RWPE1 (cell line): ENCODE measurements at regions not wholly inside any gene's neighbourhood (a gene's known extent, or its start where the extent isn't known, plus 50 kb on each side); places are given as distances from the start of the nearest gene placed in this dataset.
"Not testable (repeated sequence)": the region's sequence is repeated elsewhere in the genome, so short reads cannot be mapped to it uniquely, and the experiment has no call there.

Experiments used
- CTCF ChIA-PET: fragments of 350-600 bp; sonication (Branson Sonifier 250); formaldehyde crosslinking; extraction: SDS; loops from one replicate; lab custom pipeline; 2021; lab: Yijun Ruan, JAX
- POLR2A ChIA-PET: fragments of 400-600 bp; formaldehyde crosslinking; extraction: SDS; loops from one replicate; lab custom pipeline; 2020; ENCODE audit warnings: antibody characterized with exemption; ENCODE audit not compliant: low non-redundant PET; lab: Yijun Ruan, JAX
- DNase-seq: peaks from one replicate; pipeline ENCODE4 v3.0.0; 2012; ENCODE audit warnings: low spot score
- H3K27ac ChIP-seq: fragments of 450-650 bp; 2 replicates; pipeline ENCODE4 v1.5.1; 2017
- TF ChIP-seq, protein P1 (sequence below): fragments of 450-650 bp; conservative IDR thresholded peaks from 2 replicates; pipeline ENCODE4 v1.5.1; 2017; ENCODE audit warnings: low read depth, mild to moderate bottlenecking

DNA sequence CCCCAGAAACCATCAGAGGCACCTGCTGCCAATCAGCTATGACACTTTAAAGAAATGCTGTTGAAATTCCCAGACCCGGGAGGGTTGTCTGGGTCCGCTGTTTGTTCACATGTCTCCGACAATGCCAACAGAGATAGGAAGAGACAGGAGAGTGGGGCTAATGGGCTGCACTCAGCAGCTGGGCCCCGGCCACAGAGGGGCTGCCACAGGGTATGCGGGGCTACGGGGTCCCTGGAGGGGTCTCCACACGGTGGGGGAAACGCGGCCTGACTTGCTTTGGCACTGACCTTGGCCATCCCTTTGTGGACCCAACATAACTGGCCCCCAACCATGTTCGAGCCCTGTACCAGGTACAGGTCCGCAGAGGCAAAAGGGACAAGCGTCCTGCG is 121.0 kb upstream of the PPP1R26 start:
- DNase-seq = no peak
- ChIA-PET POLR2A (no interaction called here), CTCF (no interaction called here)
- H3K27ac ChIP-seq = no peak overlapping the region
- TF ChIP-seq, protein P1, sequence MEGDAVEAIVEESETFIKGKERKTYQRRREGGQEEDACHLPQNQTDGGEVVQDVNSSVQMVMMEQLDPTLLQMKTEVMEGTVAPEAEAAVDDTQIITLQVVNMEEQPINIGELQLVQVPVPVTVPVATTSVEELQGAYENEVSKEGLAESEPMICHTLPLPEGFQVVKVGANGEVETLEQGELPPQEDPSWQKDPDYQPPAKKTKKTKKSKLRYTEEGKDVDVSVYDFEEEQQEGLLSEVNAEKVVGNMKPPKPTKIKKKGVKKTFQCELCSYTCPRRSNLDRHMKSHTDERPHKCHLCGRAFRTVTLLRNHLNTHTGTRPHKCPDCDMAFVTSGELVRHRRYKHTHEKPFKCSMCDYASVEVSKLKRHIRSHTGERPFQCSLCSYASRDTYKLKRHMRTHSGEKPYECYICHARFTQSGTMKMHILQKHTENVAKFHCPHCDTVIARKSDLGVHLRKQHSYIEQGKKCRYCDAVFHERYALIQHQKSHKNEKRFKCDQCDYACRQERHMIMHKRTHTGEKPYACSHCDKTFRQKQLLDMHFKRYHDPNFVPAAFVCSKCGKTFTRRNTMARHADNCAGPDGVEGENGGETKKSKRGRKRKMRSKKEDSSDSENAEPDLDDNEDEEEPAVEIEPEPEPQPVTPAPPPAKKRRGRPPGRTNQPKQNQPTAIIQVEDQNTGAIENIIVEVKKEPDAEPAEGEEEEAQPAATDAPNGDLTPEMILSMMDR = no peak

DNA sequence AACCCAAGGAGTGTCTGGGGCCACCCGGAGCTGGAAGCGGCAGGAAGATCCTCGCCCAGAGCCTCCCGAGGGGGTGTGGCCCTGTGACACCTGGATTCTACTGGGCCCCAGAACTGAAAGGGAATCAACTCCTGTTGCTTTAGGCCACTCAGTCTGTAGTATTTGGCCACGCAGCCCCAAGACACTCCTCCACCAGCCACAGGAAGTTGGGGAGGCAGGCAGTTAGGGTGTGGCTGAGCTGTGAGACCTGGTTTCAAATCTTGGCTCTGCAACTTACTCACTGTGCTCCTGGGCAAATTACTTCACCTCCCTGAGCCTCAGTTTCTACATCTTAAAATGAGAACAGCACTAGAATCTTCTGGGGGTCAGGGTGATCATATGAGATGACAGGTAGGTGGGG is 119.8 kb upstream of the PPP1R26 start:
- no peak overlapping the region for H3K27ac ChIP-seq
- no peak for DNase-seq
- TF ChIP-seq, protein P1 = no peak
- CTCF ChIA-PET = no interaction called here
- POLR2A ChIA-PET = no interaction called here

DNA sequence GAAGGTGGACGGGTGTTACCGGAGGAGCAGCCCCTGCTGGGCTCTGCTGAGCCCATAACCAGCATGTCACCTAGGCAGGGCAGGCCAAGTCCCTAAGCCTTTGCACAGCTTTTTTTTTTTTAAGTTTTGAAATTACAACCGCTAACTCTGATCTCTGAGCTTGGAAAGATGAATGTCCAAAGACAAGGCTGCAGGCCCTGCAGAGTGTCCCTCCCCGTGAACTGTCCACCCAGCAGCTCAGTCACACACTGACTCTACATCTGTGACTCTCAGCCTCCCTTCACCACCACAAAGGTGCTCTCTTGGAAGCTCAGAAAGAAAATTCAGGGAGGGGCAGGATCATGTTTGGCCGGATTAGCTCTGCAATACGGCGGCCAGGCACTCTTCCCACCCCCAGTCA is 119.0 kb upstream of the PPP1R26 start:
- H3K27ac ChIP-seq = no peak overlapping the region
- POLR2A ChIA-PET = no interaction called here
- no peak for DNase-seq
- CTCF ChIA-PET = interaction anchor here (0.5 kb wide), 1 partner anchor 101 kb away, joined by 3 read pairs; no protein-coding TSS in a partner anchor
- TF ChIP-seq, protein P1 = no peak

DNA sequence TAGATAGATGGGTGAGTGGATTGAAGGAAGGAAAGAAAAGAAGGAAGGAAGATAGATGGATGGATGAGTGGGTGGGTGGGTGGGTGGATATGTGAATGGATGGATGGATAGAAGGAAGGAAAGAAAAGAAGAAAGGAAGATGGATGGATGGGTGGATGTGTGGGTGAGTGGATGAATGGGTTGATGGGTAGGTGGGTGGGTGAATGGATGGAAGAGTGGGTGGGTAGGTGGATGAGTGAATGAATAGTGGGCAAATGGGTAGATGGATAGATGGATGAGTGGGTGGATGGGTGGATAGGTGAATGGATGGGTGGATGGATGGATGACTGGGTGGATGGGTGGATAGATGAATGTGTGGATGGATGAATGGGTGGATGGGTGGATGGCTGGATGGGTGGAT is 117.9 kb upstream of the PPP1R26 start:
- H3K27ac ChIP-seq, DNase-seq, POLR2A ChIA-PET, CTCF ChIA-PET: not testable (repeated sequence)

DNA sequence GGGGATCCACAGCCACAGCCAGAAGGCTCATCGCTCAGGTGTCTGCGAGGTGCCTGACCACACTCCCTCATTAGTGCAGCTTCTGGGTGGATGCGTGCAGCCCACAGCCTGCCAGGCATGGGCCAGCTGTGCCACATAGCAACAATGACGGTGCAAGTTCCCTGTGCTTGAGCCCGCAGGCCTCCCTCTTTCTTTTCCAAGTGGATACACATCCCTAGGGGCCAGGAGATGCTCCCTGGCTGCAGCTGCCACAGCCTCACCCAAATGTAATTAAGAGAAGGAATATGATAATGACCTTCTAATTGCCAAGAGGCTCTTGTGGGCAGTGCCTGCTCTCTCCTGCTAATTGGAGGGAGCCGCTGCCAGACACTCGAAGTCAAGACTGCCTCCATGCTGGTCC is 116.0 kb upstream of the PPP1R26 start:
- POLR2A ChIA-PET = no interaction called here
- no peak for DNase-seq
- no peak overlapping the region for H3K27ac ChIP-seq
- CTCF ChIA-PET = interaction anchor here (1.1 kb wide), 1 partner anchor 240 kb away, joined by 3 read pairs; no protein-coding TSS in a partner anchor
- TF ChIP-seq, protein P1 = no peak

DNA sequence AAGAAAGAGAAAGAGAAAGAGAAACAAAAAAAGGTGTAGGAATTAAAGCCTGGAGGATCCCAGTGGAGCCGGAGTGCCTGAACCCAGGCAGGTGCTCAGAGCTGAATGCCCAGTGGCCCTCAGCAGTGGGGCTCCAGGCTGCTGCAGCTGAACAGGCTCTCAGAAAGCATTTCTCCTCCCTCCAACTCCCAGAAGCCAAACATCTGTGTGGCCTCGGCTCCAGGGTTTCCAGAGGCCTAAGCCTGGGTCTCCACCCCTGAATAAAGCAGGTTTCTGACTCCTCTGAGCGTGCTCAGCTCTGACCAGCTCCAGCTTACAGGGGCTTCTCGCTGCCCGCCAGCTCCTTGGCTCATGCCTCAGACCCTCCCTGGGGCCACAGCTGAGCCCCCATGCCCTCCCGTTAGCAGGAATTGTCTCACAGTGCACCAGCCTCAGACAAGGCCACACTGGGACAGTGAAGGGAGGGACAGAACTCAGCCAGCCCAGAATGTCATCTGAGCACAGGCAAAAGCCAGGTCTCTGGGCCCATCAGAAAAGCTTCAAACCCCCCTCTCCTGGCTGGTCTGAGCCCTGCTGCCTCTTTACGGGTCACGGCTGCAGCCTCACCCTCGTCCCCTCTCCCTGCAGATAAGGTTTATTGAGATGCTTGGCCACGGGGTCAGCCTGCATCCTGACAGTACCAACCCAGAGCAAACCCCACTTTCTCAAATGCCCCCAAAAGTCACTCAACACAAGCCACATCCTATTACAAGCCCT is 114.4 kb upstream of the PPP1R26 start:
- POLR2A ChIA-PET = no interaction called here
- no peak for DNase-seq
- CTCF ChIA-PET = no interaction called here
- TF ChIP-seq, protein P1 = no peak
- no peak overlapping the region for H3K27ac ChIP-seq

DNA sequence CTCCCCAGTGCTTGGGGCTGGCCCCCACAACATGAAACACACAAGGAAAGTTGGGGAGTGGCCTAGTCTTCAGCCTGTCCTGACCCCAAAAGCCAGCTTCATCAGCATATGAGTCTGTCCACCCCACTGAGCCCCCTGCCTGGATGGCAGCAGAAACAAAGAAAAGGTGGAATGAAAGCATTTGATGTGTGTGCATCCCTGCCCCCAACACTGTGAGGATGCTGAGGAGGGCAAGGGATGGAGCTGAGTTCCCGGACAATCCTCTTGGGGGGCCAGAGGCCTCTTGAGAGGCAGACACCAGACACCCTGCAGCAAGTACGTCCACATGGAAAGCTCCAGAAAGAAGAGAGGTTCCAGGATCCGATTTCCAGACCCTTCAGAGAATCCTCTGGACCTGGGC is 113.5 kb upstream of the PPP1R26 start:
- DNase-seq = no peak
- ChIA-PET POLR2A (no interaction called here), CTCF (interaction anchor here (1.5 kb wide), 1 partner anchor 139 kb away, joined by 3 read pairs; no protein-coding TSS in a partner anchor)
- no peak overlapping the region for H3K27ac ChIP-seq
- TF ChIP-seq, protein P1 = no peak
